Mesenchymal stem cell (in vitro differentiated cells and primary cell): ENCODE measurements at regions not wholly inside any gene's neighbourhood (a gene's known extent, or its start where the extent isn't known, plus 50 kb on each side); places are given as distances from the start of the nearest gene placed in this dataset.
A peak's percentile ranks its signal among the peaks of the same experiment; 100 is the strongest.

Experiments
- DNase-seq: peaks from one replicate; pipeline ENCODE4 v3.0.0-alpha.2; 2013
- H2AFZ ChIP-seq: one replicate; pipeline ENCODE4 v1.6.1; 2013; ENCODE audit warnings: low read depth, mild to moderate bottlenecking, control low read depth, inconsistent platforms, low read length, moderate library complexity
- H2AK5ac ChIP-seq: 2 replicates; pipeline ENCODE4 v1.6.1; 2013; ENCODE audit warnings: low read length, moderate library complexity, mild to moderate bottlenecking, inconsistent platforms; ENCODE audit not compliant: severe bottlenecking
- H2BK120ac ChIP-seq: one replicate; pipeline ENCODE4 v1.6.1; 2013; ENCODE audit warnings: low read depth, mild to moderate bottlenecking, inconsistent platforms, low read length, moderate library complexity
- H2BK12ac ChIP-seq, 2 experiments: one replicate each; pipeline ENCODE4 v1.6.1; 2013; ENCODE audit warnings: inconsistent platforms in 2 of 2, low read length in 2 of 2, mild to moderate bottlenecking in 2 of 2, moderate library complexity in 2 of 2, control low read depth in 1 of 2
- H2BK15ac ChIP-seq: one replicate; pipeline ENCODE4 v1.6.1; 2013; ENCODE audit warnings: mild to moderate bottlenecking, low read depth, inconsistent platforms; ENCODE audit not compliant: poor library complexity, severe bottlenecking
- H2BK5ac ChIP-seq: 2 replicates; pipeline ENCODE4 v1.6.1; 2013; ENCODE audit warnings: low read depth, mild to moderate bottlenecking, low read length, control low read depth, inconsistent platforms; ENCODE audit not compliant: poor library complexity, severe bottlenecking
- H3K14ac ChIP-seq, 2 experiments: one replicate each; pipeline ENCODE4 v1.6.1; 2013; ENCODE audit warnings: inconsistent platforms in 2 of 2, low read length in 2 of 2, control low read depth in 1 of 2, mild to moderate bottlenecking in 1 of 2, moderate library complexity in 1 of 2
- H3K18ac ChIP-seq, 2 experiments: one replicate each; pipeline ENCODE4 v1.6.1; 2013; ENCODE audit warnings: inconsistent platforms in 2 of 2, low read length in 2 of 2, control low read depth in 1 of 2, low read depth in 1 of 2, mild to moderate bottlenecking in 1 of 2
- H3K23ac ChIP-seq, 2 experiments: one replicate each; pipeline ENCODE4 v1.6.1; 2013; ENCODE audit warnings: inconsistent platforms in 2 of 2, low read length in 2 of 2, mild to moderate bottlenecking in 2 of 2, moderate library complexity in 2 of 2, control low read depth in 1 of 2
- H3K27ac ChIP-seq: 2 replicates; pipeline ENCODE4 v1.5.1; 2013; ENCODE audit warnings: mild to moderate bottlenecking, moderate library complexity, low read length, control low read depth, inconsistent platforms; ENCODE audit not compliant: poor library complexity, severe bottlenecking
- H3K27me3 ChIP-seq, 2 experiments: 2 replicates each; pipeline versions ENCODE4 v1.6.1 to v1.7.0; 2013; ENCODE audit warnings: low read length in 2 of 2, mild to moderate bottlenecking in 2 of 2, moderate library complexity in 2 of 2, control low read depth in 1 of 2, inconsistent platforms in 1 of 2; ENCODE audit not compliant: control insufficient read depth in 1 of 2, insufficient read depth in 1 of 2
- H3K36me3 ChIP-seq, 2 experiments: 2 replicates each; pipeline versions ENCODE4 v1.6.1 to v1.7.0; 2013; ENCODE audit warnings: low read length in 2 of 2, control low read depth in 1 of 2, inconsistent platforms in 1 of 2, low read depth in 1 of 2, mild to moderate bottlenecking in 1 of 2; ENCODE audit not compliant: insufficient read depth in 2 of 2, control insufficient read depth in 1 of 2
- H3K4ac ChIP-seq, 2 experiments: one replicate each; pipeline ENCODE4 v1.6.1; 2013; ENCODE audit warnings: inconsistent platforms in 2 of 2, low read length in 2 of 2, mild to moderate bottlenecking in 2 of 2, moderate library complexity in 2 of 2, control low read depth in 1 of 2, low read depth in 1 of 2
- H3K4me1 ChIP-seq: 2 replicates; pipeline ENCODE4 v1.6.1; 2013; ENCODE audit warnings: low read depth, low read length, control low read depth; ENCODE audit not compliant: control insufficient read depth, insufficient read depth
- H3K4me2 ChIP-seq: 2 replicates; pipeline ENCODE4 v1.6.1; 2013; ENCODE audit warnings: low read length, mild to moderate bottlenecking, inconsistent platforms; ENCODE audit not compliant: poor library complexity, severe bottlenecking
- H3K4me3 ChIP-seq, 2 experiments: 2 replicates each; pipeline versions ENCODE4 v1.5.1 to v1.7.0; 2013; ENCODE audit warnings: low read length in 2 of 2, mild to moderate bottlenecking in 2 of 2, control low read depth in 1 of 2, low read depth in 1 of 2; ENCODE audit not compliant: insufficient read depth in 1 of 2
- H3K79me1 ChIP-seq: replicated peaks from 2 replicates; pipeline ENCODE4 v1.6.1; 2013; ENCODE audit warnings: mild to moderate bottlenecking, control low read depth, low read length, inconsistent platforms; ENCODE audit not compliant: poor library complexity, severe bottlenecking
- H3K9ac ChIP-seq: 2 replicates; pipeline ENCODE4 v1.7.0; 2013; ENCODE audit warnings: mild to moderate bottlenecking, low read length, moderate library complexity
- H3K9me3 ChIP-seq: 2 replicates; pipeline ENCODE4 v1.7.0; 2013; ENCODE audit warnings: mild to moderate bottlenecking, low read length; ENCODE audit not compliant: control insufficient read depth
- H4K8ac ChIP-seq: one replicate; pipeline ENCODE4 v1.6.1; 2013; ENCODE audit warnings: inconsistent platforms, mild to moderate bottlenecking, low read length, moderate library complexity
- H4K91ac ChIP-seq: one replicate; pipeline ENCODE4 v1.6.1; 2013; ENCODE audit warnings: mild to moderate bottlenecking, low read length, inconsistent platforms
- WGBS: methylation state at CpG from one replicate; pipeline ENCODE4 v1.1.7; 2013; ENCODE audit warnings: mixed read lengths; 5-methylcytosine and 5-hydroxymethylcytosine counted together

GRCh38 chr3:176714034-176714433 is 483.2 kb downstream of the TBL1XR1 start:
- H2BK12ac ChIP-seq = no peak overlapping the region
- H3K27ac ChIP-seq = no peak overlapping the region
- no peaks in the 10 kb centered on the region for H3K27me3 ChIP-seq
- no peaks in the 10 kb centered on the region for H3K4me1 ChIP-seq
- no peak overlapping the region for H3K14ac ChIP-seq
- H2AFZ ChIP-seq = no peak overlapping the region
- no peaks in the 10 kb centered on the region for H3K9me3 ChIP-seq
- H3K23ac ChIP-seq = no peak overlapping the region
- no peaks in the 10 kb centered on the region for H3K79me1 ChIP-seq
- no peak overlapping the region for H2BK15ac ChIP-seq
- H4K91ac ChIP-seq = no peak overlapping the region
- H3K9ac ChIP-seq = no peak overlapping the region
- H3K18ac ChIP-seq = no peak overlapping the region
- no peak overlapping the region for H2BK5ac ChIP-seq
- H3K4me3 ChIP-seq = no peak overlapping the region
- no peak overlapping the region for H4K8ac ChIP-seq
- no peak overlapping the region for H3K4ac ChIP-seq
- 95% methylated on average over 3 of the region's 3 CpGs for WGBS
- no peak overlapping the region for H2BK120ac ChIP-seq
- H2AK5ac ChIP-seq = no peak overlapping the region
- H3K4me2 ChIP-seq = no peak overlapping the region
- no peaks in the 10 kb centered on the region for H3K36me3 ChIP-seq
- DNase-seq = no peak

GRCh38 chr3:176712191-176712590 is 485.1 kb downstream of the TBL1XR1 start:
- 82% methylated on average over 2 of the region's 2 CpGs for WGBS
- H2AFZ ChIP-seq = no peak overlapping the region

GRCh38 chr3:176699288-176699687 is 498.0 kb downstream of the TBL1XR1 start:
- Histone ChIP-seq H3K36me3 (no peaks in the 10 kb centered on the region), H3K14ac (no peak overlapping the region), H4K8ac (no peak overlapping the region), H3K9ac (peak overlapping the region; percentile 9), H3K9me3 (peaks cover 2% of the 10 kb centered on the region), H3K4me2 (no peak overlapping the region), H2AFZ (no peak overlapping the region), H3K4ac (no peak overlapping the region), H2BK15ac (no peak overlapping the region), H3K27ac (no peak overlapping the region), H3K79me1 (no peaks in the 10 kb centered on the region), H2BK5ac (no peak overlapping the region), H2BK12ac (no peak overlapping the region), H3K18ac (no peak overlapping the region), H3K4me1 (no peaks in the 10 kb centered on the region), H3K4me3 (no peak overlapping the region), H3K27me3 (no peaks in the 10 kb centered on the region), H4K91ac (no peak overlapping the region), H3K23ac (no peak overlapping the region), H2AK5ac (no peak overlapping the region), H2BK120ac (no peak overlapping the region)
- WGBS = 77% methylated on average over 4 of the region's 4 CpGs
- no peak for DNase-seq

More at GRCh38 chr3:176712191-176712590, 485.1 kb downstream of the TBL1XR1 start:
- H4K8ac ChIP-seq = no peak overlapping the region
- no peak overlapping the region for H4K91ac ChIP-seq
- no peak overlapping the region for H3K18ac ChIP-seq
- DNase-seq = no peak
- H3K4ac ChIP-seq = no peak overlapping the region
- H2BK5ac ChIP-seq = no peak overlapping the region
- no peak overlapping the region for H3K27ac ChIP-seq
- H2BK120ac ChIP-seq = no peak overlapping the region
- H3K27me3 ChIP-seq = no peaks in the 10 kb centered on the region
- H3K4me3 ChIP-seq = no peak overlapping the region
- H3K4me2 ChIP-seq = no peak overlapping the region
- H3K36me3 ChIP-seq = no peaks in the 10 kb centered on the region
- H3K14ac ChIP-seq = no peak overlapping the region
- H3K79me1 ChIP-seq = no peaks in the 10 kb centered on the region
- H2AK5ac ChIP-seq = no peak overlapping the region
- no peaks in the 10 kb centered on the region for H3K4me1 ChIP-seq
- no peak overlapping the region for H3K23ac ChIP-seq
- no peak overlapping the region for H2BK15ac ChIP-seq
- no peaks in the 10 kb centered on the region for H3K9me3 ChIP-seq
- H2BK12ac ChIP-seq = no peak overlapping the region
- no peak overlapping the region for H3K9ac ChIP-seq

GRCh38 chr3:176697284-176697889 is 499.9 kb downstream of the TBL1XR1 start:
- no peak for DNase-seq
- Histone ChIP-seq H3K4ac (no peak overlapping the region), H3K23ac (no peak overlapping the region), H3K4me2 (no peak overlapping the region), H3K27ac (no peak overlapping the region), H3K4me3 (no peak overlapping the region), H2BK120ac (no peak overlapping the region), H3K36me3 (no peaks in the 10 kb centered on the region), H2BK12ac (no peak overlapping the region), H3K14ac (no peak overlapping the region), H2AFZ (no peak overlapping the region), H2BK15ac (no peak overlapping the region), H3K18ac (no peak overlapping the region), H3K79me1 (no peaks in the 10 kb centered on the region), H4K91ac (no peak overlapping the region), H2BK5ac (no peak overlapping the region), H3K9ac (no peak overlapping the region), H2AK5ac (no peak overlapping the region), H3K4me1 (no peaks in the 10 kb centered on the region), H3K27me3 (no peaks in the 10 kb centered on the region), H4K8ac (no peak overlapping the region), H3K9me3 (peaks cover 2% of the 10 kb centered on the region)
- 80% methylated on average over 9 of the region's 9 CpGs for WGBS
